ENCODE measurements at regions not wholly inside any gene's neighbourhood (a gene's known extent, or its start where the extent isn't known, plus 50 kb on each side); places are given as distances from the start of the nearest gene placed in this dataset.

GRCh38 chr6:41996997-41997396 lies 53.3 kb upstream of the TAF8 start:
- Mint-ChIP-seq H3K36me3 (peaks cover 0 to 29% of the 10 kb centered on the region in 2 donors), H3K27ac (peak overlapping the region in 1 of 2 donors; percentile 84), H3K9me3 (peaks cover 0 to 6% of the 10 kb centered on the region in 2 donors)
- ATAC-seq: peak in 1 of 2 donors; percentile 70
- no peak for DNase-seq (ENCODE audit: low spot score in 2 of 2)

GRCh38 chr6:41997456-41997855 lies 52.9 kb upstream of the TAF8 start:
- H3K9me3 Mint-ChIP-seq: peaks cover 0 to 6% of the 10 kb centered on the region in 2 donors
- no peak for DNase-seq (ENCODE audit: low spot score in 2 of 2)
- peaks cover 0 to 29% of the 10 kb centered on the region in 2 donors for H3K36me3 Mint-ChIP-seq
- ATAC-seq: peak in 1 of 2 donors; percentile 8
- H3K27ac Mint-ChIP-seq: peak overlapping the region; percentile 11 to 84

Data from activated naive CD4-positive, alpha-beta T cell treated with anti-CD3 and anti-CD28 coated beads, Interleukin-2, amount 50 U/mL, for 72 hours (primary cell).